Tibial artery (tissue), 4 donors: ENCODE measurements at regions not wholly inside any gene's neighbourhood (a gene's known extent, or its start where the extent isn't known, plus 50 kb on each side); places are given as distances from the start of the nearest gene placed in this dataset.

Experiments
- DNase-seq, 2 donors: peaks; one replicate each; pipeline ENCODE4 v3.0.0-alpha.2; 2019
- H3K27ac ChIP-seq, 2 donors: fragments of 200-600 bp; sonication (generic) in 1 of 2; 1 replicate in 1 of 2; 2 replicates in 1 of 2; pipeline ENCODE4 v1.5.1; 2018 to 2019; ENCODE audit warnings: mild to moderate bottlenecking in 1 of 2
- H3K27me3 ChIP-seq, 2 donors: fragments of 200-600 bp; sonication (generic) in 1 of 2; one replicate each; pipeline versions ENCODE4 v1.5.1 to v1.6.0; 2016 to 2019
- H3K36me3 ChIP-seq, 3 donors: fragments of 200-600 bp; sonication (generic) in 2 of 3; one replicate each; pipeline ENCODE4 v1.5.1; 2016 to 2019; ENCODE audit warnings: mild to moderate bottlenecking in 2 of 3
- H3K4me1 ChIP-seq, 4 donors: fragments of 200-600 bp; sonication (generic) in 2 of 4; 1 replicate in 3 of 4; 2 replicates in 1 of 4; pipeline ENCODE4 v1.5.1; 2016 to 2019
- H3K4me3 ChIP-seq, 2 donors: fragments of 200-600 bp; sonication (generic) in 1 of 2; 1 replicate in 1 of 2; 2 replicates in 1 of 2; pipeline ENCODE4 v1.5.1; 2018 to 2019; ENCODE audit warnings: mild to moderate bottlenecking in 2 of 2
- H3K9me3 ChIP-seq, 3 donors: fragments of 200-600 bp; sonication (generic) in 1 of 3; one replicate each; pipeline ENCODE4 v1.5.1; 2016 to 2019
- intact Hi-C: fragments of 100-400 bp; cut with DNase I; formaldehyde crosslinking; loops from one replicate; pipeline ENCODE4 v1.15.0; 2023; ENCODE audit warnings: low total_unique reads
- TF ChIP-seq, protein P1 (sequence below), 2 experiments: fragments of 200-600 bp in 1 of 2; fragments of 450-650 bp in 1 of 2; IDR thresholded peaks; one replicate each; pipeline ENCODE4 v1.5.1; 2017 to 2019; ENCODE audit warnings: antibody characterized with exemption in 2 of 2, mild to moderate bottlenecking in 1 of 2, moderate library complexity in 1 of 2

DNA sequence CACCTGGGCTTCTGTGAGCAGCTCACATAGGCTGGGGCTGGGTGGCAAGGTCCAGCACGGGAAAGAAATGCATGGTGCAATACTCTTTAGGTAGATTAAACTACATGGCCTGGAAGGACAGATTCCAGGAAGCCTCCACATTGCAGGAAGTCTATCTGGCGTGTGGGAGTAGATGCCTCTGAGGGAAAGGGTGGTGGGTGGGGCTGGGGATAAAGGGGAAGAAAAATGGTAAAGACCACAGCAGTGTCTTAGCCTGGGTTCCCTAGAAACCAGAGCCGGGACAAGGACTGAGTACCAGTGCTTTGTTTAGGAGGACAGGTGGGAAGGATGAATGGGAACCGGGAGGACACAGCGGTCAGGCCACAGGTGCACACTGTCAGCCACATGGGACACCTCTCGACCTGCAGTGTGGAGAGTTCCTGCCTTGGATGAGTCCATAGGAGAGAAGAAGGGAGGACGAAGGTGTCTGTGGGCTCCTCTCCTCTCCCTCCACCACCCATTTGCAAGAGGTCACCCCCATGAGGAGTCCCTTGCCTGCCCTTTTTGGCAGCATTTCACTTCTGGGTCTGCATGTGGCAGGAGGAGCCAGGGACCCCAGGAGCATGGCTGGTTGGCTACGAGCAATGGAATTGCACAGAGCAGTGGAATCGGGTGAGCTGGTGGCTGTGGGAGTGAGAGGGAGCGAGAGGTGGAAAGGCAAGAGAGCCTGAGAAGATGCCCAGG, 91.5 kb upstream of the HS6ST1 start:
- Histone ChIP-seq H3K36me3 (no peaks in the 10 kb centered on the region), H3K4me1 (no peaks in the 10 kb centered on the region), H3K9me3 (no peaks in the 10 kb centered on the region), H3K27ac (no peak overlapping the region), H3K4me3 (no peak overlapping the region), H3K27me3 (no peaks in the 10 kb centered on the region)
- intact Hi-C loops, result no loop called here
- TF ChIP-seq, protein P1, sequence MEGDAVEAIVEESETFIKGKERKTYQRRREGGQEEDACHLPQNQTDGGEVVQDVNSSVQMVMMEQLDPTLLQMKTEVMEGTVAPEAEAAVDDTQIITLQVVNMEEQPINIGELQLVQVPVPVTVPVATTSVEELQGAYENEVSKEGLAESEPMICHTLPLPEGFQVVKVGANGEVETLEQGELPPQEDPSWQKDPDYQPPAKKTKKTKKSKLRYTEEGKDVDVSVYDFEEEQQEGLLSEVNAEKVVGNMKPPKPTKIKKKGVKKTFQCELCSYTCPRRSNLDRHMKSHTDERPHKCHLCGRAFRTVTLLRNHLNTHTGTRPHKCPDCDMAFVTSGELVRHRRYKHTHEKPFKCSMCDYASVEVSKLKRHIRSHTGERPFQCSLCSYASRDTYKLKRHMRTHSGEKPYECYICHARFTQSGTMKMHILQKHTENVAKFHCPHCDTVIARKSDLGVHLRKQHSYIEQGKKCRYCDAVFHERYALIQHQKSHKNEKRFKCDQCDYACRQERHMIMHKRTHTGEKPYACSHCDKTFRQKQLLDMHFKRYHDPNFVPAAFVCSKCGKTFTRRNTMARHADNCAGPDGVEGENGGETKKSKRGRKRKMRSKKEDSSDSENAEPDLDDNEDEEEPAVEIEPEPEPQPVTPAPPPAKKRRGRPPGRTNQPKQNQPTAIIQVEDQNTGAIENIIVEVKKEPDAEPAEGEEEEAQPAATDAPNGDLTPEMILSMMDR (IDR thresholded peaks at IDR 0.05), result no peak
- peak in 1 of 2 donors; percentile 33 for DNase-seq

DNA sequence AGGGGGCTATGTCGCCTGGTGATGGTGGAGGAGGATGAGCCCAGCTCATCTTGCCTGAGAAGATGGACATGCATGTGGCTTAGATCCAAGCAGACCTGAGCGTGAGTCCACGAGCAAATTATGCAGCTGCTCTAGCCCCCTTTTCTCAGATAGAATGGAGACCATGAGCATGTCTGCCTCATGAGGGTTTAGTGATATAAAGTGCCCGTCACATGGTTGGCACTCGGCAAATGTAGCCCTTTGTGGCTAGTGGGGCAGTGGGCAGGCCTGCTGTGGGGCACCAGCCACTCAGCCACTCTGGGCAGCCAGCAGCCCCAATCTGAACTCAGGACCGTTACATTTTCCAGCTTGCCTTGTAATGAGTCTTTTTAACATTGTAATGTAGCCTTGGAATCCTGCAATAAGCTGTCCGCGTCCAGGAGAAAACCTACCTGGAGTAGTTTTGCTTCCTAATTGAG, 92.1 kb upstream of the HS6ST1 start:
- Histone ChIP-seq H3K27me3 (no peaks in the 10 kb centered on the region), H3K36me3 (no peaks in the 10 kb centered on the region), H3K27ac (no peak overlapping the region), H3K4me3 (no peak overlapping the region), H3K9me3 (no peaks in the 10 kb centered on the region), H3K4me1 (no peaks in the 10 kb centered on the region)
- intact Hi-C loops, result no loop called here
- DNase-seq, result peak in 1 of 2 donors; percentile 12
- TF ChIP-seq, protein P1 (IDR thresholded peaks at IDR 0.05), result no peak

DNA sequence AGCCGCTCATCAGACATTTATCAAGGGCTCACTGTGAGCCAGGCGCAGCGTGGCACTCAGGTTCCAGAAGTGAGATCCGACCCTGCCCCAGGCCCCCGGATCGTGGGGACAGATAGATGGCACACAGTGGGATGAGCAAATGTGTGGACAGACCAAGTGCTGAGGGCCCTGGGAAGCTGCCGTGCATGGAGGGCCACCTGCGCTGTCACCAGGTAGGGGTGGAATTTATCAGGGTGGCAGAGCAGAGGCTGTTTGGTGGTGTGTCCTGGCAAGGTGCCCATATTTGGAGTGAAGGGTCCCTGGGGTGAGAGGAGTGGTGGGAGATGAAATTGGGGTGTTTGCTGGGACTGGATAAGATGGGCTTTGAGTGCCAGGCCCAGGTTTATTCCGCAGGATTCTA, 92.8 kb upstream of the HS6ST1 start:
- Histone ChIP-seq H3K36me3 (no peaks in the 10 kb centered on the region), H3K4me1 (no peaks in the 10 kb centered on the region), H3K27me3 (no peaks in the 10 kb centered on the region), H3K4me3 (no peak overlapping the region), H3K27ac (no peak overlapping the region), H3K9me3 (no peaks in the 10 kb centered on the region)
- intact Hi-C loops, result no loop called here
- TF ChIP-seq, protein P1 (IDR thresholded peaks at IDR 0.05), result no peak
- peak in 1 of 2 donors; percentile 49 for DNase-seq

DNA sequence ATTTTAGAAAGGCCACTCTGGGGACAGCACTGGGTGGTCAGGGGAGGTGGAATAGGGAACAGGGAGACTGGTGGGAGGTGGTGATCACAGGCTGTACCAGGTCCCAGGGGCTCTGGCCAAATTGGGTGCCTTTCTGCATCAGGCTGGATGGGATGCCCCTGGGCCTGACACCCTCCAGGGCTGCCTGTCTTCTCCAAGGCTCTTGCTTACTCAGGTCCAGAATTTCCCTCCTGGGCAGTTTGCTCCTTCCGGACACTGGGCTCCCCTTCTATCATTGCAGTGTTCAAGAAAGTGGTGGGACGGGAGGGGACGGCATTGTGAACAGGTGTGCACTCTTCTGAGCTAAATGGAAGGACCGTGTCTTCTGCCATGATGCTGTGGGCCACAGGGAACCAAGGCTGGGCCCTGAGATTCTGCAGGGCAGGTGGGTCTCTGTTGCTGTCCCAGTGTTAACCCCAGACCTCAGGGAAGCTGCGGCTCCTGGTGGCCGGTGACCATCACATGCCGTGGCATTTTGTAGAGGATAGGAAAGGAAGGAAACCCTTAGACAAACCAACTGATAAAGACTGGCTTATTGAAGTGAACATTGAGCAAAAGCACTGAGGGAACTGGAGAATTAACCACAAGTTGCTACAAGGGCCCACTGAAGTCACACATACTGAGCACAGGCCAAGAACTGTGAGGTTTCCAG, 93.7 kb upstream of the HS6ST1 start:
- Histone ChIP-seq H3K27ac (no peak overlapping the region), H3K27me3 (no peaks in the 10 kb centered on the region), H3K36me3 (no peaks in the 10 kb centered on the region), H3K4me1 (no peaks in the 10 kb centered on the region), H3K9me3 (no peaks in the 10 kb centered on the region), H3K4me3 (no peak overlapping the region)
- TF ChIP-seq, protein P1 (IDR thresholded peaks at IDR 0.05), result no peak
- intact Hi-C loops, result no loop called here
- peak in 1 of 2 donors; percentile 42 for DNase-seq

DNA sequence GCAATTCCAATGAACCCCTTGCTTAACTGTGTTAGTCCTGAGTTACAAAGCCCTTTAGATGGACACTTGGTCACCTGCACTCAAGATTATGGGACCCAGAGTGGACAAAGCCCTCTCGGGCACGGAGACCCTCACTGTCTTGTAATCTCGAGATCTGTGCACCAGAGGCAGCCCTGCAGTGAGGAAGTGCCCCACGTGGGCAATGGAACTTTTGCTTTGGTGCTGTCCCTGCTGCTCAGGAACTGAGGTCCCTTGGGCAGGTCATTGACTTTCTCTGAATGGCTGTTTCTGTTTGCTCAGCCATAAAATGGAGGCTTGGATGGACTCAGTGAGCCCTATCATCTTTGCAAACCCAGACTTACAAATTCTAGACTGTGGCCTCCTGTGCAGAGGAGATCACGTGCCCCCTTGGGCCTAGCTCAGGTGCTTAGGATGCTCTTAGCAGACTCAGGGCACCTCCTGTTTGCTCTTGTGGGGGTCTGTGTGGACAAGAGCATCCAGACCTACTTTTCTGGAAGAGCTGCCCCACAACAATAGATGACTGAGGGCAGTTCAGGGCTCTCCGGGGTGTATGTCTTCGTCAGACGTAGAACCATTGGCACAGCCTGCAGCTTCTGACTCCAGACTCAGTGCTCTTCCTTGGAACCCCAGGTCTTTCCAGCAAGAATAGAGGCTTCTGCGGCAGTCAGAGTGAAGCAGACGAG, 94.5 kb upstream of the HS6ST1 start:
- Histone ChIP-seq H3K27ac (no peak overlapping the region), H3K27me3 (no peaks in the 10 kb centered on the region), H3K36me3 (no peaks in the 10 kb centered on the region), H3K4me1 (no peaks in the 10 kb centered on the region), H3K9me3 (no peaks in the 10 kb centered on the region), H3K4me3 (no peak overlapping the region)
- peak in 1 of 2 donors; percentile 52 for DNase-seq
- intact Hi-C loops, result no loop called here
- TF ChIP-seq, protein P1 (IDR thresholded peaks at IDR 0.05), result no peak
